GM19023 (cell line): ENCODE measurements at regions not wholly inside any gene's neighbourhood (a gene's known extent, or its start where the extent isn't known, plus 50 kb on each side); places are given as distances from the start of the nearest gene placed in this dataset.

Experiments
- ATAC-seq: cut with Tn5 transposase; IDR thresholded peaks from one replicate; pipeline ENCODE4 v1.9.1; 2021; ENCODE audit warnings: mild to moderate bottlenecking, moderate library complexity; ENCODE audit not compliant: unreplicated experiment

DNA sequence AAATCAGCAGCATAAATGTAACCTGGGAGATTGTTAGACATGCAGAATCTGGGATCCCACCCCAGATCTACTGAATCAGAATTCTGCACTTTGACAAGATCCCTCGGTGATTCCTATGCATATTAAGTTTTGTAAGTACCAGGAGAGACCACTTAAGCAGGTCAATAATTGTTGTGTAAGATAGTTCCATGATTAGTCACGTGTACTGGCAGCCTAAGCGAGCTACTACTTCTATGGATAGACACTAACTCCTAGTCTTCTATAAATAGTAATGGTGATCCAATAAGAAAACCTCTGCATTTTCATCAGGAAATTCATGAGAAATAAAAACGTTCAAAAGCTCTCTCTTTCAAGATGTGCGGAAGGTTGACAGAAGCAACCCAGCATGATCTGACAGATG is 988.2 kb upstream of the CHAC2 start:
- ATAC-seq, result no peak

DNA sequence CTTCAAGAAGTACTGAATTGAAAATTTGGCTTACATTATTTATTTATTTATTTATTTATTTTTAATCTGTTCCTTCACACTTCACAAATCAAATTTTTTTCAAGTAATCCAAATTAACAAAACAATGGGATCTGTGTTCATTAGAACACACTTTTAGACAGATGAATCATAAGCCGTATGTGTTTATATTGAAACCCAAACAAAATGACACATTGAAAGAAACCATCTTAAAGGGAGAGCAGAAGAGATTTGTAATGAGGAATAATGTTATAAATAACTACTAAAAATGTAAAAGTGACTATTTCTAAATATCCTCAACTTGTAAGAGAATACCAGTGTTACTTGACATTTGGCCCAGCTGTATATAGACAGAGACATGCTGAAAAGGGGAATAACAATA is 991.0 kb upstream of the CHAC2 start:
- ATAC-seq, result no peak

DNA sequence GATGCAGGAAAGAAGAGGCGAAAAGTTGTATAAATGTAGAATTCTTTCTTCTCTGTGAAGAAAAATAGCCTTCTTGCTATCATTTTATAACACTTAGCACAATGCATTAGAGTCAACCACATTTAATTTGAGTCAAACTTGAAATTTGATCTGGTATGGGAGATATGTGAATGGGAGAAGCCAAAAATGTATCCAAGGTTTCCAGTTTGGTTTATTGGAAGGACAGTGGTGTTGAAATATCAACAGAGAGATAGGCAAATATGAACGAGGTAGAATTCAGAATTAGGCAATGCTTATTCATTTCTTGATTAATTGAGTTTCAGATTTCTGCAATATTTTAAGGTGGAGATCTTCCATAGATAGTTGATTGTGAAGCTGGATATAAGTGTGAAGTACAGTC is 991.9 kb upstream of the CHAC2 start:
- no peak for ATAC-seq

DNA sequence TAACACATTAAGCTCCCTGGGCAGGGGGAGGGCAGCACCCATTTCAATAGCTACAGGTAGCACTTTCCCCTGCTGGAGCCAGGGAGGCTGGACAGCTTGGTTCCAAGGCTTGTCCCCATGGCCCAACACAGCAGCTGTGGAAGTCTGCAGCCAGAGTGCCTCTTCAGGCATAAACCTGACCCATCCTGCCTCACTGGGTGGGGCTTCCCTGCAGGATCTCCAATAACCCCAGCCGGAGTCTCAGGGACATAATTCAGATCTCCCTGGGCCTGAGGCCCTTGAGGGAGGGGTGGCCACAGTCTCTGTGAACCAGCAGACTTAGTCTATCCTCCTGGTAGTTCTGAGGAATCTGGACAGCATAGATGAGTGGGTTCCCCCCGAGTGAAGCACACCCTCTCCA is 1001.9 kb upstream of the CHAC2 start:
- no peak for ATAC-seq

DNA sequence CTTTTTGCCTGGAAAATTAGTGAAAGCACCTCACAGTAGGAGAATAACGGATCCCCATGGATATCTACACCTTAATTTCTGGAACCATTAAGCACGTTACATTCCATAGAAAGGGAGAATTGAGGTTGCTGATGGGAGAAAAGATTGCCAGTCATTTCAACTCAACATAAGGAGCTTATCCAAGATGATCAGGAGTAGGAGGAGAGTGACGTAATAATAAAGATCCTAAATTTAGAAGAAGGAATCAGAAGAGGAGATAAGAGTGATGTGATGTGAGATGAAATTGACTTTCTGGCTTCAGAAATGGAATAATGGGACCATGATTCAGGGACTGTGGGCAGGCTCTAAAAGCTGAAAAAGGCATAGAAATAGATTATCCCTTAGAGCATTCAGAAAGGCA is 1017.8 kb upstream of the CHAC2 start:
- ATAC-seq, result no peak

DNA sequence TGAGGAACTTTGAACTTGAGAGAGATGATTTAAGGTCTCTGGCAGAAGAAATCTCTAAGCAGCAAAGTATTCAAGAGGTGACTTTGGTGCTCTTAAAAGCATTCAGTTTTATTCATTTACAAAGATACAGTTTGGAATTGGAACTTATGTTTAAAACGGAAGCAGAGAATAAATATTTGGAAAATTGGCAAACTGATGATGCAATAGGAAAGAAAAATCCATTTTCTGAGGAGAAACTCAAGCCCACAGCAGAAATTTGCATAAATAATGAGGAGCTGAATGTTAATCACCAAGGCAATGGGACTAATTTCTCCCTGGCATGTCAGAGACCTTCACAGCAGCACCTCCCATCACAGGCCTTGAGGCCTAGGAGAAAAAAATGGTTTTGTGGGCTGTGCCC is 1022.5 kb upstream of the CHAC2 start:
- no peak for ATAC-seq

DNA sequence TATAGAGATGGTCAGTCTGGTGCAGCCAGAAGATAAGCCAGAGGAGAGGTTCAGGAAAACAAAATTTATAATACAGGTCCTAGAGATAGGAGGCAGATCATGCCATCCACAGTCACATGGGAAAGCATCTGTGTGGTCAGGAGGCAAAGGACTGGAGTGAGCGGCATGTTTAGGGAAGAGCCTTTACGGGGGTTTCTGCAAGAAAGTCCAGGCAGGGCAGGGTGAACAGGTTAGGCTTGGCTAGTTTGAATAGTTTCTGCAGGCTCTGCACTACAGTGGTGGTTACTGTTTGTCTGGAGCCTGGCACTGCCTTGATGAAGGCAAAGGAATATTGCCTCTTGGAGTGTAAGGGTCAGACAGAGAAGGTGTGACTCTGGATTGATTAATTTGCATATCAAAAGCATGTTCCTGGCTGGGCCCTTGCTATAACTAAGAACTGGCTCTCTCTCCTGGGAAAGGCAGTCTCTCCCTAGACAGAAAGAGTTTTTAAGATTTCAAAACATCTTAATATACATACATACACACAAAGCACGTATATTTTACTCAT is 1034.7 kb upstream of the CHAC2 start:
- ATAC-seq, result no peak

DNA sequence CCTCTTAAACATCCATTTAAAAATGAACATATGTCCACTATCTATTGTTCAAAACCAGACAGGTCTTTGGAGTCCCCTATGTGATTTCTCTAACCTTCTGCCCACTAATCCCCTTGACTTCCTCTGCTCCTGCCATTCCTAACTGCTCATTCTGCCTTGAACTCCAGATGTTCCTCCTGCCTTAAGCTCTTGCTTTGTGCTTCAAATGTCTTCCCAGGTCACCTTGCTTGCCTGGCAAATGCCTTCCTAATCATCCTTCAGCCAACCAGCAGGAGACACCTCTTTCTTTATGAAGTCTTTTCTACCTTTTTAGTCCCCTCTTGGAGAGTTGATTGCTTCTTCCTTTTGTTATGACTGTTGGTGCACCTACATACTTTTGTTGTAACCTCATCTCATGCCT is 1043.0 kb upstream of the CHAC2 start:
- ATAC-seq, result no peak

DNA sequence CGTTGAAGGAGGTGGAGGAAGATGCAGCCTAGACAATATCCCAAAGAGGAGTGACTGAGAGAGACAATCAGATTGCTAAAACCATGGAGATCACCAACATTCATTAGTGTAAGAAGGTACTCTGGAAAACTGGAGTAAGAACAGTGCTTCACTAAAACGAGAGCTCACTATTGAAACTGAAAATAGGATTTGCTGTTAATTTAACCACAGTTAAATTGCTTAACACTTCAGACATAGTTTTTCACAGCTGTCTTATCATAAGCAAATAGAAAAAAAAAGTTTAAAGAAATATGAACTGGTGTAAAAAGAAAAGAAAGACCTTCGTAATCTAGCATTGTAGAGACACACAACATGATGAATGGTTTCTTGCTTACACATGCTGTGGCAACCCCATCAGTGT is 1049.8 kb upstream of the CHAC2 start:
- ATAC-seq, result no peak

DNA sequence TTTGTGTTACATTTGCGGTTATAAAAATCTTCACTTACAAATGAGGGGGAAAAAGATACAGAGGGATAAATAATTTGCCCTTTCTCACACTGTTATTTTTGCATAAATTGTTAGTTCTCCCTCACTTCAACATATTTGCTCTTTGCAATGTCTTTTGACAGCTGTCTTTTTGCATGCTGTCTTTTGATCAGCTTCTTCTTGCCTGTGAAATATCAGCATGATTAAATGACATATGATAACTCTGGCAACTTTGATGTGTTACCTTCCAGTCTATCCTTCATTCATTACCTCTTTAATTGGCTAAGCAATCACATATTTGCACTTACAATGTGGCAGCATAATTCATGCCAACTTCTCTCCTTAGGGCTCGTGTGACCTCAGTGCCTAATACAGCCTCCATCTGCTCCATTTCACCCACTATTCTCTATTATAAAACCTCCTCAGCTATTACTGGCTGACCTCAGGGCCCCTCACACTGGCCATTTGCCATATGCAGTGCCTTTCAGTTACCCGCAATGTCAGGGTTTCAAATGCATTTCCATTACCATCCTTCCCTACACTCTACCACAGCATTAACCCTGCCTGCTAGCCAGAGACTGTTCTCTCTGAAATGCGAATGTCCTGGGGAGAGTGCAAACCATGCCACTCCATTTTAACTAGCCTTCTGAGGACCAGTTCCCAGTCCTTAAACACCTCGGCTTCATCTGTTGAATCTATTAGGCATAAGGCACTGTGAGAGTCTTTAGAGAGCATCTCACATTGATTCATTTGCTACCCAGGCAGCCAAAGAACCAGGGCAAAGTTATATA is 1056.6 kb upstream of the CHAC2 start:
- no peak for ATAC-seq

DNA sequence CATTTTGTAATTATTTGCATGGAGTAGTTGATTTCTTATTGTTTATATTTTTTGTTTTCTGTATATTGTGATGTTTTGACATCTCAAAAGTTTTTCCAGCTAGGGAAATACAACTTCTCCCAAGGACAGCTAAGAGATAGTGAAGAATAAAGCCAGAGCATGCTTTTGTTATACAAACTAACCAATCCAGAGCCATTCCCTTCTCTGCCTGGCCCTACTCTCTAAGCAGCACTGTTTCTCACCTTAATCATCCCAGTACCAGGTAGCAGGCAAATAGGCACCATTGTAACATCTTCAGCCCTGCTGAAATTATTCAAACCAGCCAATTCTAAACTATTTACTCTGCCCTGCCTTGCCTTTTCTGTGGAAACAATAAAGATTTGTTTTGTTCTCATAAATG is 1063.4 kb upstream of the CHAC2 start:
- ATAC-seq, result no peak

DNA sequence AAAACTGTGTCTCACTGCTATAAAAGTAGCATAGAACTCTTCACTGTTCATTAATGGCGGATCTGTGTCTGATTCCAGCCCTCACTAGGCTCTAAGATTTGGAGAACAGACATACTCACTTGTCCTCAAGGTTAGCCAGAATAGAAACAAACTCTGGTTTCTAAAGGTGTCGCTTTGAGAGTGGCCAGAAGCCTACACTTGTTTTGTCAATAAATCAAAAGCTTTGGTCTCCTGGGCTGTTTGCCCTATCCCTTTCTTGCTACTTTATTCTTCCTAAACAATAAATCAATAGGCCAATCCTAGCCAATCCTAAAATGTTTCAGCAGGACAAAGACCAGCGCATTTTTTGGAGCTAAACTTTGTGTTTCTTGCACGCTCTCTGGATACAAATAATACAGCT is 1064.6 kb upstream of the CHAC2 start:
- ATAC-seq, result no peak

DNA sequence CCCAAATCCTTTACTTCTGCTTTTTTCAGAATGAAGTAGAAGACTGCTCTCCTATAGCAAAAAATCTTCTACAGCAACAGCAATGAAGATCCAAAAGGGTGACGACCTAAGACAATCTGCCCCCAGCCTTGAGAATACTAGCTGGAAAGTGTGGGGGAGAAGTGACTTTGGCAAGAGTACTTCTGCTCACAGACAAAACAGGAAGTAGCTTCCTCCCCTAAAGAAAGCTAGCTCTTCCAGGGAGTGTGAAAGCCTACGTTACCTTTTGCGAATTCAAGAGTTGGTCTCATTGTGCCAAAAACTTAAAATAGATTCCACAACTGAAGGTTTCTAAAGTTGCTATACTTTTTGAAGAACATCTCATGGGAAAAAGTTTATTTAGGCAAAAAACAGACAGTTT is 1069.2 kb upstream of the CHAC2 start:
- no peak for ATAC-seq

DNA sequence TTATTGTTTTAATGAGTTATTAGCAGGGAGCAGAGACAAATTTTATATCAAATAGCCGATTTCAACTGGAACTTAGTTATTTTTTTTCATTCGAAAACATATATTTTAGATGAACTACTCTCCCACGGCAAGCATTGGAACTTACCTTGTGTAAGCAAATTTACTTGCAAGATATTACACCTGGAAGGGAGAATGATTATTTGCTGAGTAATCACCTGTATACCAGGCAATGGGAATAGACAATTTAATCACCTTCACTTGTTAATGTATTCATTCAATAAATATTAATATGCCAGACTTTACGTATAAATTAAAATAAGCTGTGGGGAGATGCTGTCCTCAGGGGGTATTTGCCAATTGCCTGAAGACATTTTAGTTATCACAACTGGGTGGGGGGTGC is 1069.9 kb upstream of the CHAC2 start:
- no peak for ATAC-seq

DNA sequence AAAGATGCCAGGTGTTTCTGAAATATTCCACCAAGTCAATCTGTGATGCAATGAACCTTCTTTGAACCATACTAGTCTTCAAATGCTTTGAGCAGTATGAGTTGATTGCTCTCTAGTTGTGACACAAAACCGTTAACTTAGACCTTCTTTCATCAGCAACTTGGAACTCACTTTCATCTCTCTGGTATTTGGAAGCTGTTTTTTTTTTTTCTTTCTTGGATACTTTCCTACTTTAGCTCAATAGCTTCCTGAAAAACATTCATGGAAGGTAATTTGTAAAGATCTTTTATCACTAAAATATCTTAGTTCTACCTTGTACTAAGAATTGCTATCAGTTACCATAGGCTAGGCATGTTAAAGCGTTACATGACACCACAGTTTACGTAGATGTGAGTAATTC is 1071.9 kb upstream of the CHAC2 start:
- ATAC-seq, result no peak

DNA sequence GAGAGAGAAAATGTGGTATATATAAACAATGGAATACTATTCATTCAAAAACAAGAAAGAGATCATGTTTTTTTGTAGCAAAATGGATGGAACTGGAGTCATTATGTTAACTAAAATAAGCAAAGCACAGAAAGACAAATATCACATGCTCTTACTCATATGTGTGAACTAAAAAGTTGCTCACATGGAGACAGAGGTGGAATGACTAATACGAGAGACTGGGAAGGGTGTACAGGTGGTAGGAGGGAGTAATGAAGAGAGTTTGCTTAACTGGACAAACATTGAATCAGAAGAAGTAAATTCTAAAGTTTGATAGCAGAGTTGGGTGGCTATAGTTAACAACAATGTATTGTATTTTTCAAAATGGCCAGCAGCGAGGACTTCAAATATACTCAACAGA is 1080.7 kb upstream of the CHAC2 start:
- ATAC-seq, result no peak

DNA sequence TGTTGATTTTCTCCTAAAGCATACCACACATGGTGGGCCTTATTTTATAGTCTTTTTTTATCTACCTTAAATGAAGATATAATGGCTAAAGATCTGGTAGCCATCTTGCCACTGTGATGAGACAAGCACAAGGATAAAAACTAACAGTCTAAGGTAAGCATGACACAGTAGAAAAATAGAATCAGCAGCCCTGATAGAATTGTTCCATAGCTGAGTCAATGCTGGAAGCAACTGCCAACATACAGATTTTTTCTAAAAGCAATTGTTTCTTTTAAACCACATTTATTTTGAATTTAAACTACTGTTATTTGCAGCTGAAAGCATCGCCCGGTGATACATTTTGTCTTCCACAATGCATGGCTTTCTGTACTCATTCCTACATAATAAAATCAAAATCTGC is 1091.5 kb upstream of the CHAC2 start:
- no peak for ATAC-seq

DNA sequence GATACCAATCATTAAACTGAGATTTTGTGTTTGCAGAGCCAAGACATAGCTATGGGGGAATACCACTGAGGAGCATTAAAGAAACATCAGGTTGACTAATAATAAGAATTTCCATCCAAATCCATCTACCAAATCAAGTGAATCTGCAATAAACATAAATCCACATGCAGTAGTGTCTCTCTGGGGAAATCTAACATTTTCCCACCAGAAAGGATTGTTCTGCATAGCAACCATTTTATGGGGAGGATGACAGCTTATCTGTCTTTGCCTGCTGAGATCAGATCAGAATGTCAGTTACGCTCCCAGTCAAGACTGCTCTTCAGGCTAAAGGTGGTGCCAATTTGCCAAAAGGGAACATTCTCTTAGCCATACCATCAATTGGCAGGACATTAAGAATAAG is 1098.9 kb upstream of the CHAC2 start:
- no peak for ATAC-seq

DNA sequence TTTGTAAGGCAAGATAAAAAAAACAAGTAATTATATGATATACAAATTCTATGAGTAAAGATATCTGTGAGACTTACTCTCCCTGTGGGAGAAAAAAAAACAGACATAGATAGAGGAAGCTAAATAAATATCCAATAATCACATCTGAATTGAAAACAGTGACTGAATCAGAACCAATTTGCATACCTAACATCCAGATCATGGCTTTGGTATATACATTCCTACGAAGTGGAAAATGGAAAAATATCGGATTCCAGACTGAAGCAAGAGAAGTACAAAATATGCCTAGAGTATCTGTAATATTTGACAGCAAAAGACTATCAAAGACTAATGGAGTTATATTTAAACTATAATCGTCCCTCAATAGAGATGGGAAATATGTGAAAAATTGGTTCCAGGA is 1108.1 kb upstream of the CHAC2 start:
- no peak for ATAC-seq

DNA sequence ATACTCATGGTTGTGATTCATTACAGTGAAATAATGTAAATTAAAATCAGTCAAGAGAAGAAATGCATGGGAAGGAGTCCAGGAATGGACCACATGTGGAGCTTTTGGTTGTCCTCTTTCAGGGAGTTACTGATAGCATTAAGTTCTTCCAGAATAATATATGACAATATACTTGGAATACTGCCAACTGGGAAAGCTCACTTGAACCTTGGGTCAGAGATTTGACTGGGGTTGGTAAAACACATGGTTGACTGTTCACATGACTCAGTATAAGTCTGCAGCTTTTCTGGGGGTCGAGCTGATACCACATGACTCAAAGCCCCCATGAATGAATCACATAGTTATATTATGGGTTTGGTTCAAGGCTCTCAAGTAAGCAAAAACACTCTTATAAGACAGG is 1109.0 kb upstream of the CHAC2 start:
- no peak for ATAC-seq

DNA sequence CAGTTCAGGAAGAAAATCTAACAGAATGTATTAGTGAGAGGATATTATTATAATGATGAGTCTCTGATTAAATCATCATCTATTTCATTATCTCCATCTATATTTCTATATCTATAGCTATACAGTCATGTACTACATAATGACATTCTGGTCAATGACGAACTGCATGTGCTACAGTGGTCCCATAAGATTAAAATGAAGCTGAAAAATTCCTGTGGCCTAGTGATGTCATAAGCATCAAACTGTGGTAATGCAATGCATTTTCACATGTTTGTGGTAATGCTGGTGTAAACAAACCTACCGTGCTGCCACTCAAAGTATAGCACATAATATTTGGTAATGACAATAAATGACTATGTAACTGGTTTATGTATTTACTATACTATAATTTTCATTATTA is 1127.9 kb upstream of the CHAC2 start:
- no peak for ATAC-seq

DNA sequence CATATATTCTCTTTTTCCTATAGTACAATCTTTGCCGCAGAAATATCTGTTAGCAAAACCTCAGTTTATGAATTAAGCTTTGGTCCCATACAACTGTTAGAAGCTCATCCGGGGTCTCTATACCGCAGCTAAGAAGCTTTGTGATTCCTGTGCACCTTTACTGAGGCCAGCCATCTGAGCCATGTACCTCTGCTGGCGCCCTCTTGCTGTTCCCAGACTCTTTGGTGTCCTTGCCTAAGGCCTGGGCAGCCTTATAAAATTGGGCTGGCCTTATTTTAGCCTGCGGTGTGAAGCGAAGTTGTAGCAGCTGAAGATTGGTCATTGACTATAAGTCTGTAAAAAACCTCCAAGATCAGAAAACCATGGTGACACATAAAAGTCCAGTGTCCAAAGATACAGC is 1135.1 kb upstream of the CHAC2 start:
- no peak for ATAC-seq

DNA sequence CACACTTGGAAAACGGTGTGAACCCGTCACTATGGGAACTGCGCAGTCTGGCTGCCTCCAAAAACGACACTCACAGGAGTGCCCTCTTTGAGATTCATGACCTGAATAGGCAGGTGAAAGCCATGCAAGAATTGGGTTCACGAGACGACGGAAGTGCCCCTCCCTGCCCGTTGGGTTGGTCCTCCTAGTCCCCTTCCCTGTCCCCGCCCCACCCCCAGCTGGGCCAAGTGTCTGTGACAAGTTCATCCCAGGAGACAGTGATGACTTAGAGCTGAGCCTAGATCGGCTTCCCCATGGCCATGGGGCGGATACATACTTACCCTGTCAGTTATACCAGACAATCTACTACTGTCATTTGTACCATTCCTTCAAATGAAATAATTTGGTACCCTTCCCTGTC is 1137.7 kb upstream of the CHAC2 start:
- ATAC-seq, result no peak
